Stomach smooth muscle (tissue), 2 donors: ENCODE measurements at regions not wholly inside any gene's neighbourhood (a gene's known extent, or its start where the extent isn't known, plus 50 kb on each side); places are given as distances from the start of the nearest gene placed in this dataset.

Experiments
- H3K27ac ChIP-seq: one replicate; pipeline ENCODE4 v1.7.0; 2013; ENCODE audit warnings: mild to moderate bottlenecking, low read length, inconsistent platforms
- H3K27me3 ChIP-seq, 2 donors: one replicate each; pipeline ENCODE4 v1.7.0; 2013; ENCODE audit warnings: low read length in 2 of 2; ENCODE audit not compliant: insufficient read depth in 2 of 2, control insufficient read depth in 1 of 2
- H3K36me3 ChIP-seq, 2 donors: one replicate each; pipeline ENCODE4 v1.7.0; 2013; ENCODE audit warnings: low read length in 2 of 2; ENCODE audit not compliant: control insufficient read depth in 2 of 2, insufficient read depth in 2 of 2
- H3K4me1 ChIP-seq: one replicate; pipeline ENCODE4 v1.7.0; 2013; ENCODE audit warnings: low read length; ENCODE audit not compliant: control insufficient read depth, insufficient read depth
- H3K4me3 ChIP-seq, 2 donors: one replicate each; pipeline ENCODE4 v1.7.0; 2013; ENCODE audit warnings: low read length in 2 of 2
- H3K9ac ChIP-seq, 2 donors: one replicate each; pipeline ENCODE4 v1.7.0; 2013; ENCODE audit warnings: low read length in 2 of 2, mild to moderate bottlenecking in 1 of 2
- H3K9me3 ChIP-seq, 2 donors: one replicate each; pipeline ENCODE4 v1.7.0; 2013; ENCODE audit warnings: low read length in 2 of 2; ENCODE audit not compliant: control insufficient read depth in 2 of 2
- donor health status: healthy.
- donor health status: Pancreatic carcinoma.

GRCh38 chr9:84174486-84174885 is 166.1 kb downstream of the SLC28A3 start:
- H3K9ac ChIP-seq: no peak overlapping the region

GRCh38 chr9:84177407-84177806 is 163.2 kb downstream of the SLC28A3 start:
- Histone ChIP-seq H3K4me3 (no peak overlapping the region), H3K27ac (no peak overlapping the region), H3K9me3 (no peaks in the 10 kb centered on the region), H3K36me3 (no peaks in the 10 kb centered on the region), H3K9ac (no peak overlapping the region), H3K27me3 (no peaks in the 10 kb centered on the region), H3K4me1 (peaks cover 9% of the 10 kb centered on the region)

More at GRCh38 chr9:84174486-84174885, 166.1 kb downstream of the SLC28A3 start:
- Histone ChIP-seq H3K27me3 (no peaks in the 10 kb centered on the region), H3K4me3 (no peak overlapping the region), H3K27ac (no peak overlapping the region), H3K36me3 (no peaks in the 10 kb centered on the region), H3K4me1 (peaks cover 10% of the 10 kb centered on the region), H3K9me3 (no peaks in the 10 kb centered on the region)

- Histone ChIP-seq H3K4me3 (no peak overlapping the region), H3K27me3 (no peaks in the 10 kb centered on the region), H3K9me3 (no peaks in the 10 kb centered on the region), H3K9ac (no peak overlapping the region), H3K4me1 (peaks cover 9% of the 10 kb centered on the region), H3K36me3 (no peaks in the 10 kb centered on the region), H3K27ac (no peak overlapping the region)
Measured at GRCh38 chr9:84179531-84179930, 161.0 kb downstream of the SLC28A3 start.

- Histone ChIP-seq H3K4me1 (peaks cover under 1% of the 10 kb centered on the region), H3K27ac (no peak overlapping the region), H3K36me3 (no peaks in the 10 kb centered on the region)
Measured at GRCh38 chr9:84187090-84187489, 153.5 kb downstream of the SLC28A3 start.

GRCh38 chr9:84189904-84190303 is 150.7 kb downstream of the SLC28A3 start:
- no peak overlapping the region for H3K27ac ChIP-seq
- no peaks in the 10 kb centered on the region for H3K27me3 ChIP-seq
- no peaks in the 10 kb centered on the region for H3K36me3 ChIP-seq
- no peak overlapping the region for H3K4me3 ChIP-seq
- no peaks in the 10 kb centered on the region for H3K4me1 ChIP-seq
- H3K9me3 ChIP-seq: no peaks in the 10 kb centered on the region
- H3K9ac ChIP-seq: no peak overlapping the region

More at GRCh38 chr9:84187090-84187489, 153.5 kb downstream of the SLC28A3 start:
- H3K4me3 ChIP-seq: no peak overlapping the region
- H3K9me3 ChIP-seq: no peaks in the 10 kb centered on the region
- H3K27me3 ChIP-seq: no peaks in the 10 kb centered on the region
- no peak overlapping the region for H3K9ac ChIP-seq

GRCh38 chr9:84190411-84190810 is 150.1 kb downstream of the SLC28A3 start:
- Histone ChIP-seq H3K9me3 (no peaks in the 10 kb centered on the region), H3K27ac (no peak overlapping the region), H3K27me3 (no peaks in the 10 kb centered on the region), H3K4me1 (no peaks in the 10 kb centered on the region), H3K4me3 (no peak overlapping the region), H3K36me3 (no peaks in the 10 kb centered on the region), H3K9ac (no peak overlapping the region)

- Histone ChIP-seq H3K4me1 (peaks cover 4% of the 10 kb centered on the region), H3K27me3 (no peaks in the 10 kb centered on the region), H3K4me3 (peak overlapping the region in 1 of 2 donors; percentile 40), H3K9me3 (no peaks in the 10 kb centered on the region), H3K36me3 (no peaks in the 10 kb centered on the region), H3K9ac (no peak overlapping the region), H3K27ac (no peak overlapping the region)
Measured at GRCh38 chr9:84206801-84207370, 133.7 kb downstream of the SLC28A3 start.

- Histone ChIP-seq H3K27ac (no peak overlapping the region), H3K9ac (peak overlapping the region in 1 of 2 donors; percentile 60), H3K27me3 (no peaks in the 10 kb centered on the region), H3K4me1 (peaks cover 4% of the 10 kb centered on the region), H3K36me3 (no peaks in the 10 kb centered on the region), H3K4me3 (peak overlapping the region in 1 of 2 donors; percentile 40), H3K9me3 (no peaks in the 10 kb centered on the region)
Measured at GRCh38 chr9:84207491-84207951, 133.0 kb downstream of the SLC28A3 start.

GRCh38 chr9:84212246-84212645 is 128.3 kb downstream of the SLC28A3 start:
- Histone ChIP-seq H3K9me3 (no peaks in the 10 kb centered on the region), H3K36me3 (no peaks in the 10 kb centered on the region), H3K4me1 (peaks cover 4% of the 10 kb centered on the region), H3K9ac (no peak overlapping the region), H3K27me3 (no peaks in the 10 kb centered on the region), H3K4me3 (no peak overlapping the region), H3K27ac (no peak overlapping the region)

- Histone ChIP-seq H3K4me3 (no peak overlapping the region), H3K9me3 (no peaks in the 10 kb centered on the region), H3K9ac (no peak overlapping the region), H3K36me3 (no peaks in the 10 kb centered on the region), H3K4me1 (no peaks in the 10 kb centered on the region), H3K27me3 (no peaks in the 10 kb centered on the region), H3K27ac (no peak overlapping the region)
Measured at GRCh38 chr9:84212982-84213381, 127.6 kb downstream of the SLC28A3 start.

GRCh38 chr9:84216151-84216550 is 124.4 kb downstream of the SLC28A3 start:
- Histone ChIP-seq H3K36me3 (no peaks in the 10 kb centered on the region), H3K4me1 (no peaks in the 10 kb centered on the region), H3K9me3 (no peaks in the 10 kb centered on the region), H3K27ac (no peak overlapping the region), H3K27me3 (no peaks in the 10 kb centered on the region), H3K9ac (no peak overlapping the region), H3K4me3 (no peak overlapping the region)
